Daoy (cell line): ENCODE measurements at regions not wholly inside any gene's neighbourhood (a gene's known extent, or its start where the extent isn't known, plus 50 kb on each side); places are given as distances from the start of the nearest gene placed in this dataset.
"Not testable (repeated sequence)": the region's sequence is repeated elsewhere in the genome, so short reads cannot be mapped to it uniquely, and the experiment has no call there.

Experiments
- DNase-seq: peaks from one replicate; pipeline ENCODE4 v3.0.0-alpha.2; 2015; ENCODE audit warnings: low read depth

DNA sequence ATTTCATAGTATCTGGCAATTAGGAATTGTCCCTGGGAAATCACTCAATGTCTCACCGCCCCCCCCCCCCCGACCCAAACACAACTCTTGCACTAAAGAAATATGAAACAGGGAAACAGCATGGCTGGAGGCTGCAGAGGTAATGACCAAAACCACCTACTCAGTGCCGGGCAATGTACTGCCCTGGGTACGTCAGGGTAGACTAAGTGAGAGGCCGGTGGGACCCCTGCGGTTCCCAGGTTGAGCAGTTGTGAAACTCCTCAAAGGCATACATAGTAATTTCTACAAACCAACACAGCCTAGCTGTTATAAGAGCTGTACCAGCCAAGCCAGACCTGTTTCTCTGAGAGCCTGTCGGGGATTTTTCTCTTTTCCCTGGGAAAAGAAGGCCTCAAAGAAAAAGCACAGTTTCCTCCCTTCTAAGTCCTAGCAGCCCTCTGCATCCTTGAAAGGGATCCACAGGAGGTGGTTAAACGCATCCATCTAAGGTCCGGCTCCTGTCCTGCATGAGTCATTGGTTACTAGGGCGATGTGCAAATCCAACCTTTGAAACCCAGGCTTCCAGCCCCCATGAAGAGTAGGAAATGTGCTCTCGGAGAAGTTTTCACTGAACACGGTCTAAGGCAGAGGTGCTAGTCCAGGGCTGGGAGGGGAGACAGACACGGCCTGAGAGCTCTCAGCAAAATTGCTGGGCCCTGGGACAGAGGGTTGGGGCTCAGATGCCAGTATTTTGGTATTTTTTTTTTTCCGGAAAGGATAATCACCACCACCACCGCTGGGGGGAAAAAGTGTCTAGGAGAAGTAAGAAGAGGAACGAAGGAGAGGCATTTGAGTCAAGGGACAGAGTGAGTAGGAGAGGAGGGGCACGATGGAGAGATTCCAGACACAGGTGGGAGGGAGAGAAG lies 172.8 kb downstream of the ATP6V0E2 start:
- DNase-seq, result peak; percentile 33

DNA sequence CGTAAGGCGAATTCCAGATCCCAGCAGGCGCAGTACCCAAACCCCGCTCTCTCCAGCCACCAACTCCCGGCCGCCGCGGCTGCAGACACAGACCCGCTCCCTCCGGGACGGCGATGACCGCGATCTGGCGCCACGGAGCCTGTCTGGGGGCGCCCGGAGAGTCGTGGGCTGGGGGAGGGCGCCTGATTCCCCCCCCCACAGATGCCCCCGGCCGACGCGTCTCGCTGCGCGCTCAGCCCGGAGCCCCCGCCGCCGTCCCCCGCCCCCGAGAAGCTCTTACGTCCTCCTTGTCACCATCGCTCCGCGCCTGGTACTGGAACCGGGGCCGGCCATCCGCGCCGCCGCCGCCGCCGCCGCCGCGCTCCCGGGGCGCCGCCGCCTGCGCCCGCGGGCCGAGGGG lies 173.6 kb downstream of the ATP6V0E2 start:
- peak; percentile 18 for DNase-seq

DNA sequence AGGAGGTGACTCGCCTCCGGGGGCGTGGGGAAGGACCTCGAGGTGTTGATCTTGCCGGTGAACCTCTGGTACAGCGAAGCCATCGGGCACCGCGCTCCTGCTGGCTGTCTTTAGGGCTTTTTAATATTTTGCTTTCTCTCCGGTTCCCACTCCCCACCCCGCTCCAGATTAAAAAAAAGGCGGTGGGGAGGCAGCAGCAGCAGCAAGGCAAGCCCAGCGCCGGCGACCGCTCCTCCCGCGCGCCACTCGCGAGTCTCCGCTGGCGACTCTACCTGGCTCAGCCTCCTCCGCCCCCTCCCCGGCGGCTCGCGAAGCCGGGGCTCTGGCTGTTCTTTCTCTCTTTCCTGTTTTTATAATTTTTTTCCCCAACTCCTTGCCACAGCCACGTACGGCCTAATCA lies 174.0 kb downstream of the ATP6V0E2 start:
- DNase-seq, result peak; percentile 17

DNA sequence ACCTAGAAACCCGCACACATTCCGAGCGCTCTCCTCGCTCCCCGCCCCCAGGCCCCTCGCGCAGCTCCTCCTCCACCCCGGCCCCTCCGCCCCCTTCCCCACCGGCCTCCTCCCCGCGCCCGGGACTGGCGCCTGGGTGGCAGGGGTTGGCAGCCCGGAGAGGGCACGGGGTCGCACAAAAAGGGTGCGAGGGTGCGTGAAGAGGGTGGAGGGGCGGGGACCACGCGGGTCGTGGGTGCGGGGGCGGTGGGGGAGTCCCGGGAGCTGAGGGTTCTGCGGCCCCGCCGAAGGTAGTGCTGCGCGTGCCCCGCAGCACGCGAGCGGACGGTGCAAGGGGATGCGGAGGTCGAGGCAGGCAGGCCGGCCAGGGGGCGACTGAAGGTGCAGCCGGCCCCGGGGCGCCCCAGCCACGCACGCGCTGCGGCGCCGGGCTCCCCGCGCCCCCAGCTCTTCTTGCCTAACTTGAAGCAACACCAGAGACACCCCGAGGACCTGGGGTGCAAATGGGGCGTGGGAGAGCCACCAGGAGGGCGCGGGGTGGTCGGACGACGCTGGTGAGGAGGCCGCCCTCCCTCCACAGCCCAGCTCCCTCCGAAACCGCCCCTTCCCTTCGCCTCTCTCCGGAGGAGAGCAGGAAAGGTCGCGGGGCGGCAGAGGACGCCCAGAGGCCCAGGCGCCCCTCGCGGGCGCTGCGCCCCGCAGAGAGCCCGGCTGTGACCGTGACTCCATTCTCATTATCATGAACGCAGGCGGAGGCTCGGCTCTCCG lies 174.7 kb downstream of the ATP6V0E2 start:
- DNase-seq, result peak; percentile 30

DNA sequence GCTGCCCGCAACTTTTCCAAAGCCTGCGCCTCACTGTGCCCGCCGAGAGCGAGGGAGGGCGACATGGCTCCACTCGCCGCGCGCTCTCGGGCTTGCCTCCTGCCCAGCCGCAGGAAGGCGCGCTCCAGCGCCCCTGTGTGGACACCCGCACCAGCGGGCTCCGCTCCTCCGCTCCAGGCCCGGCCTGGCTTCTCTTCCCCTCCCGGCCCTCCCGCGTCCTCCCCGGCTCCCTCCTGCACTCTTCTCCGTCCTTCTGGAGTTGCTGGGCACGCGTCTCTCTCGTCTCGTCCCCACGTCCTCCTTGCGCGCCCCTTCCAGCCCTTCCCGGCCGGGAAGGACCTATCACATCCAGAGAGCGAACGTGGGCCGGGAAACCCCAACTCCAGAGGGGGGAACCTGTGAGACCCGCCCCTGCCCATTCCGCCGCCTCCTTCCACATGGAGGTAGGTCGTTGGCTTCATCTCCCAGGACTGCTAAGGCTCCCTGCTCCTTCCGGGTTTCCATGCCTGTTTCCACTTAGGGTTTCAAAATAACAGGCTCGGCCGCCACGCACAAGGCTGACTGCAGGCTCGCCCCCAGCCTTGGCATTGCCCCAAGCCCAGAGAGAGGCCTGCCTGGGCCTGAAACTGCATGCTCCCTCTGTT lies 175.4 kb downstream of the ATP6V0E2 start:
- peak; percentile 75 for DNase-seq

DNA sequence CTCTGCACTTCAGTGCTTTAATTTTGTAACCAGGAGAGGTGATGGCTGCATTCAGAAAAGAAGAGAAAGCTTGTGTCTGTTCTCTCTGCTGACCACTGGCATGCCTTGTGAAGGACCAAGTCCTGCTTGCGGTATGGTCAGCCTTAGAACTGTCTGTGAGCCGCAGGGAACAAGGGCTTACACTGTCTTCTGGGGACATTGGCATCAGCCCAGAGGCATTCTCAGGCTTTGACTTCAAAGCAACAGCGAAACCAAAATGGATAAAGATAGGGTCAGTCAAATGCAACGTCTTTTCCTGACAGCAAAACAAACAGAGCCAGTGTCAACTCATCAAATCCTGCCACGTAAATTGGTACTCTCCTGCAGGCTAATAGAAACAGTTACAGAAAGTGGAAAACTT lies 179.6 kb downstream of the ATP6V0E2 start:
- not testable (repeated sequence) for DNase-seq

DNA sequence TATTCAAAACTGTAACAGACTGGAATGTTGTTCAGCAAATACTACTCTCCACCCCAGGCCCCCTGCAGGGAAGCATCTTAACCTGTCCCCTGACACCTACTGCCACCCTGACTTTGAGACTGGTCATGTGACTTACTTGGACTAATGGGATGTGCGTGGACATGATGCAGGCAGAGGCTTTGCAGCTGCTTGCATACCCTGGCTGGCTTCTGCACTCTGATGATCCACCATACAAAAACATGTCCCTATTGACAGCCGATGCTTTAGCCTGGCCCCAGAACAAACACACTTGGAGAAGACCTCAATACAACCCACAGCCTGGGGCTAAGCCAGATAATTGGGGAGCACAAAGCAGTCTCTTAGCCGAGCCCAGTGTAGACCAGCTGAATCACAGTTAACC lies 180.5 kb downstream of the ATP6V0E2 start:
- DNase-seq, result not testable (repeated sequence)

DNA sequence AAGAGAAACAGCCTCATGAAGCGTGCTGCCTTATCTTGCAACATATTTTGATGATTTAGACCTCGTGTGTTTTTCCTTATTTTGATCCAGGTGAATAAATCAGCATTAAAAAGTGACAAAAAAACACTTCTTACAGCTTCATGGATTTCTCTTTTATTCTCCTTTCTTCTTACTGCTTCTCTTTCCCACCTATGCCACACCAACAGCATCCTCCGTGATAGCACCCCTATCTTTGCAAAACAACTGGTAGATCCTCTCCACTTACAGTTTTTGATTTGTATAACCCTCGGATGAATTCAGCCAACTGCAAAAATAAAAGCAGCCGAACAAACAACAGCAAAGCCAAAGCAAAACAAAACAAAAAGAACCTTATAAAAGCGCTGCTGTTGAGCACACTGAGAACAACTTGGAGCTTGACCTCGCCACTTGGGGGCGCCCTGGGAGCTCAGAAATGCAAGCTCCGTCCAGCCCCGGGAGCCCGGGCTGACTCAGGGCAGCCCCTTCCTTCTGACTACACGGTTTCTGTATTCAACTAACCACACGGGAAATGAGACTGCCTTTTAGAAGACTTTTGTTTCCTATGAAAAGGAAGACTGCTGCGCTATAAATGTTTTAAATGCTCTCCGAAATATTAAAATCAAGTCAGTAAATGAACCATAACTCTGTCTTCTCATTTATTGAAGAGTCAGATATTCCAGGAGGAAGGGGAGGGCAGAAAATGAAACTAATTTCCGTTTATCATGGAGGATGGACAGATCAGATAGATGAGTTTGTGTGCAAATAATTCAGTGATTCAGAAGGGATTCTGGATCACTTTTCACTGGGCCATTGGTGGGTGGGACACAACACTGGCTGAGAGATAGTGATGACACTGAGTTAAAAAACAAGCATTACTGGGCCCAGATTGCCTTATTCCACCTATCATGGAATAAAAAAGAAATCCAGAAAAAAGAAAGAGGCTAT lies 186.8 kb downstream of the ATP6V0E2 start:
- DNase-seq, result not testable (repeated sequence)

DNA sequence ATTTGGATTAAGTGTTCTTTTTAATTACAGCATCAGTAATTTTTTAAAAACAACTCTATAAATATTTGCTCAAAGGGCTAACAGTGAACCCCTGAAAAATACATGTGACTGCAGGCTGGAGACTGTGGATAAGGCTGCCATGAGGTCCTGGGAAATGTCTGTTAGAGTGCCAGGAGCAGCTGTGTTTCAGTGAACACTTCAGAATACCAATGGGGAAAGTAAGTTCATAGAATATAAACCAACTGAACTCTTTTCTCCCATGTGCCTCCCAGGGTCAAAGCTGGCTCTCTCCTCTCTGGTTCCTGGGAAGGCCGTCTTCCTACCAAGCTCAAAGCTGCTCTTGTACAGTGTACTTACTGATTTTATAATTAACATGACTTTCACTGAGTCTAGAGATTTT lies 189.4 kb downstream of the ATP6V0E2 start:
- DNase-seq, result not testable (repeated sequence)

DNA sequence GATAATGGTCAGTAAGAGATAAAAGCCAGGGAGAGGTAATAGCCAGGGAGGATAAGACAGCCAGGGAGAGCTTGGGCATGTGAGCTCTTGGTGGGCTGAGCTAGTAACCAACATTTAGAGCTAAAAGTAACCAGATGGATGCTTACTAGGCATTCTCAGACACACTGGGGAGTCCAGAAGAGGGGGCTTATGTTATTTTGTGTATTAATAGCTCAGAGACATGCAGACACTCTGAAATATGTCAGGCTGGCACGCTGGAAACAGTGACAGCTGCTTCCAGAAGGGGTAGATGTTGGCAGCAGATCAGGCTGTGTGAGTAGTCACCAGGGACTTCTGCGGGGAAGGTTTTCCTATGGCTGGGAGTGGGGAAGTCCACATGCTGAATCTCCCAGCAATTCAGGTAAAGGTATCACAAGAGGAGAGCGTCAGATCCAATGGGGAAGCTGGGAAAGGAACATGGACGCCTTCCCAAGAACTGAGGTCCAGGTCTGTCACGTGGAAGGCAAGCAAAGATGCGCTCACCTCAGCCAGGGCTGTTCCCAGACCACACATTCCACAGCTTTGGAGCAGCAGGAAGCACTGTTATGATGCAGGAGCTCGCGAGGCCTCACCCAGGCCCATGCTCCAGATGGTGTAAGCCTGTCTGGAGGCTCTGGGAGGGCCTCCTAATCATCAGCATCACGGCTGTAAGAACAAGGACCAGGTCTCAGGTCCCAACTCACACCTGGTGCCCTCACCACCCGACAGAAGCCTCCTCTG lies 196.0 kb downstream of the ATP6V0E2 start:
- DNase-seq, result not testable (repeated sequence)

DNA sequence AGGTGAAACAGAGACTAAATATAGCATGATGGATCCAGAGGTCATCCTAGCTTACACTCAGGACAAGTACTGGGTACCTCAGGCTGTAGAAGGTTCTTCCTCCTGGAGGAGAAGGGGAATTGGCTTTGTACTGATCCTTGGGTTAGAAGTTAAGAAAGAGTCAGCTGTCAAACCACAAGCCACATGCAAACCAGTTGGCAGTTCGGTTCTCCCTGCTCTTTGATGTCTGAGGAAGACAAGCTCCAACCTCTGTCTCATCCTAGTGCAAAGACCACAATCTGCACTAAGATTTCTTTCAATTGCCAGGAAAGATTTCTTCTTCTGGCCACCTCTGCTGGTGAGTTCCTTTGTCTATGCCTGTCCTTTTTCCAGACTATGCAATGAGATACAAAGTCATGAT lies 203.8 kb downstream of the ATP6V0E2 start:
- not testable (repeated sequence) for DNase-seq

DNA sequence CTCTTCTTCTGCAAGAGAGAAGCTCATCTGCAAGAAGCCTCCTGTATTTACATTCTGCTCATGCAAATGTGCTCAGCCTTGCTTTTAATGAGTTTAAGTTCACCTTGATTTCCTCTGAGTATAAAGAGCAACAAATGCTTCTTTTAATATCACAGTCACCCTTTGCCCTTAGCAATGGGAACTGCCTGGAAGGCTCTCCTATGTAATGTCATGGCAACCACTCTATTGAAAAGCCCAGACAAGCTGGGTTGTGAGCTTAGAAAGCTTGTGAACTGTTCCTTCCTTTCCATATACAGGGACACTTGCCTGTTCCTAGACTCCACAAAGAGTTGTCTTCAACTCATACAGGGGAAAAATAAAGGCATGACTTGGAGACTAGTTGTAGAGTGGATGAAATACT lies 208.1 kb downstream of the ATP6V0E2 start:
- DNase-seq, result not testable (repeated sequence)

DNA sequence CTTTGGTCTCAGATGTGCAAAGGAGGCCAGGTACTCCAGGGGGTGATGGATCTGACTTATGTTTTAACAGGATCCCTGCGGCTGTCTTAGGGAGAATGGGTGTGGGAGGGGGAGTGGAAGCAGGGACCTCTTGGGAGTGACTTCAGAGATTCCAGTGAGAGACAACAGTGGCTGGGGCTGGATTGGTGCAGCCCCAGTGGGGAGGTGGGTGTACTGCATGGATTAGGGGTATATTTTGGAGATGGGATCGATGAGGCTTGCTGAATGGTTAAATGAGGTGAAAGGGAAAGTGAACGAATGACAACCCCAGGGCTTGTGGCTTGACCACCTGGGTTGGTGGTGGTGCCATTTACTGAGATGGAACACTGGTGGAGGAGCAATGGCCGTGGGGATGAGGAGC lies 211.0 kb downstream of the ATP6V0E2 start:
- DNase-seq, result not testable (repeated sequence)

DNA sequence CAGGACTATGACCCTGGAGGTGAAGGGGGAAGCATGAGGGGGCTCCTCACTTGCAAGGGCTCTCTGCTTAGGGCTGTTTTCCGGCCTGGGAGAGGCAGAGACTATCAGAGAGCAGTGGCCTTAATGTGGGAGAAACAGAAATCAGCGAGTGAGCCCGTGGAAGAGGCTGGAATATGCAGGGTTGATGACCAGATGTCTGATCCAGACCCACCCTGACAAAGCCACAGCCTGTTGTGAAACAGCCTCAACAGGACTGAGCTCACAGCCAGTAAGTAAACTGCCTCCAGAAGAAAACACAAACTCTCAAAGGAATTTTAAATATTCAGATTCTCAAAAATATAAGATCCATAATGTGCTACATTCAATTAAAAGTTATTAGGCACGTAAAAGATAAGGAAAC lies 213.7 kb downstream of the ATP6V0E2 start:
- DNase-seq, result peak; percentile 40

DNA sequence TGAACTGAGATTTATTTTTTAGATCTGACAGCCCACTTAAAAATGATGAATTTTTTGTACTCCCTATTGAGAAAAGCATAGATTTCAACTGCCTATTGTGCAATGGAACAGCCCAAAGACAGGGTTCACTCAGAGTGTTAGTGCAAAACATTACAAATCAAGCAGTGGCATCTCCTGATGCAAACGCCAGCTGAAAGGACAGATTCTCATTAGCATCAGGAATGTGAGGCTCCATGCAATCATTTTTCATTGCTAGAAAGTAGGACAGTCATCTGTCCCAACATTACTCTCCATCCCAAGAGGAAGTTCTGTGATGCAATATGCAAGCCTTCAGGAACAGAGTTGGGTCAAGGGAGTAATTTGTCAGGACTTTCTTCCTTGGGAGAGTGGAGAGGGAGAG lies 215.4 kb downstream of the ATP6V0E2 start:
- DNase-seq, result not testable (repeated sequence)

DNA sequence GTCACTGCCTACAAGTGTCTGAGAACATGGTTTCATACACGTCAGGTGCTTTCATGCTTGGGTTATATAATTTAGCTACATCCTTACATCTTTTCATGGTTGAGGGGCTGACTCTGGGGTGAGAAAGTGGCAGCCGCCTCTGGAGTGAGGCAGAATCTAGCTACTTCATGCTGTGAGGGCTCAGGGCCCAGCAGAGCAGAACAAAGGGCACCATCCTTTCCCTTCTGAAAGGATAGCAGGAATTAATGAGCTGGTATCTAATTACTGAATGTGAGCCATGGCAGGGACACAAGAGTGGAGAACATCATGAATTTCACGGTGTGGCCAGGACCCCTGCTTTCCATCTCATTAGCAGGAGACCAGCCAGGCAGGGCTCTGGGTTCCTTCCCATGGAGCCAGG lies 217.0 kb downstream of the ATP6V0E2 start:
- DNase-seq, result not testable (repeated sequence)

DNA sequence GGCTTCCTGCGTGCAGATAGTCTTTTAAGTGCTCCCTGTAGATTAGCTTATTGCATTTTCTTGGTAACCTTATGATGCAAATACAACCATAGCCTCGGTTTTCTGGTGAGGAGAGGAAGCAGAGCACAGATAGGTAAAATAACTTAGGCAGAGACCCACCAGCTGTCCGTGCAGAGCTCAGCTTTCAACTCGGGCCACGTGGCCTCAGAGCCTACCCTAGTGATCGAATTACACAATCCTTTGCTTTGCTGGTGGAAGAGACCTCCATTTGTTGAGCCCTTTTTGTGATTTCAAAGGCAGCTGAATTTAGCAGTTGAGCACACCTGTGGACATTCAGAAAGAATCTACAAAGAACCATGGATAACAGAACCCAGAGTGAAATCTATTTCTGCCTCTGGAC lies 220.1 kb downstream of the ATP6V0E2 start:
- not testable (repeated sequence) for DNase-seq

DNA sequence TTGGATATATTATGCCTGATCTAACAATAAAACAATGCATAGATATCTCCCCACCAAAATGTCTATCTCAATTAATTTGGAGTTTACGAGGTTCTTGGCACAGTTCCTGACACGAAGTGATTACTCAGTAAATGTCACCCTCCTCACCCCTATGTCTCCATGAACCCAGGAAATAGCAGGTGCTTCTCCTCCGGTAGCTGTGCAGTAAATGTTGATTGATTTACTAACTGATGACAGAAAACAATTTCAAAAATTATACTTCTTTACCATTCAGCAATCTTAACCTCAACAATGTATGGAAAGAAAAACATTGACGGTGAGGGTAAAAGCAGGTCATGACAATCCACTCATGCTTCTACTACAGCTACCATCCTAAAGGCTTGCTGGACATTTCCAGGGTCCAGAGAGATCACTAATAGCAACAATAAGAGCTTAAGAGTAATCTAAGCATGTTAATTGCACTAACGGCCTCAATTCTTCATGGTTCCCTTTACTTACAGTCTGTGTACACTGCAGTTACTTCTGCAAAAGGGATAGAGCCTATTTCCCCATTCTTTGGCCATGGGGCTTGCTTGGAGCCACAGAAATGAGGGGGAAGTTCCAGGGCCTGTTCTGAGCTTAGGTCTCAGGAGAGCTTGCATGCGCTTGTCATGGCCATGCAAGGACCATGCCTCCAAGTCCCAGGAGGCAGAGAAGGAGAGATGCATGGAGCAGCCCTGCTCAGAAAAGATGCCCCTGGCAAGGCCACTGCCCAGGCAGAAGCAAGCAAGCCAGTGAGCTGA lies 222.6 kb downstream of the ATP6V0E2 start:
- not testable (repeated sequence) for DNase-seq

DNA sequence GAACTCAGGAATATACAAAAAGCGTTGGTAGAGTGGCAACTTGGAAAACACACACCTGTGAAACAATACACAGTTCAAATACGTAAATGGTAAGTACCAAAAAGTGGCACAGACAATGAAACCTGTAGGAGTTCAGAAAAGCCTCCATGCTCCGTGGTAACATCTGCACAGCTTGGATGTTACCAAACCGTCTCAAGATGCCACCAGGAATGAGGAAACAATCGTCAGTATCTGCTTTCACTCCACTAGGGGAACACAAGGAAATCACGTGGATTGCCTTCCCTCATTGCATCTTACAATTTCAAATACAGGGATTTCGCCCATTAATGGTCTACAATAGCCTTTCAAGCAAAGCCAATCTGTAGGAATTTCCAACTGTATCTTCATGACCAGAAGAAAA lies 224.6 kb upstream of the LRRC61 start:
- not testable (repeated sequence) for DNase-seq

DNA sequence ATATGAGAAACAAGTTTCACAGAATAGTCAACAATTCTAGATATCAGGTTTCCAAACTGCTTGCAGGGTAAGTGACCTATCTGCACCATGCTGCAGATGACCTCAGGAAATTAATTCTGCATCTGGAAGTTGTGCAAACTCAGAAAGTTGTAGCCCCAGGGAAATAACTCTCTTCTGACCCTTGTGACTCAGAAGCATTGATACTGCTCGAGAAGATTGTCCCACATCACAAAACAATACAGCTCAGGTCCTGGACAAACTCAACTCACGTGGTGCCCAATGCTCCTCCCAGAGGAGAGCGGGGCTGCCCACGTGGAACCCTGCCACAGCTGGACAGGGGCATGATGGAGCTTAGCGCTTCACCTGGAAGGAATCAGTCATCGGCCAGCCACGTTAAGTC lies 221.9 kb upstream of the LRRC61 start:
- DNase-seq, result peak; percentile 27
